ENCODE measurements at regions not wholly inside any gene's neighbourhood (a gene's known extent, or its start where the extent isn't known, plus 50 kb on each side); places are given as distances from the start of the nearest gene placed in this dataset.

GRCh38 chr4:175062183-175062592 is 144.0 kb downstream of the ADAM29 start:
- TF ChIP-seq CTCF (conservative IDR thresholded peaks at IDR 0.05; ENCODE audit: low read depth, low read length): no peak
- TF ChIP-seq EZH2 (IDR thresholded peaks at IDR 0.05; ENCODE audit: borderline replicate concordance, low read depth, low read length, poor library complexity, severe bottlenecking): no peak
